Lung (tissue), 11 donors: ENCODE measurements at regions not wholly inside any gene's neighbourhood (a gene's known extent, or its start where the extent isn't known, plus 50 kb on each side); places are given as distances from the start of the nearest gene placed in this dataset.

Experiments
- ATAC-seq: fragments of 200-7000 bp; cut with Tn5 transposase; one replicate; pipeline ENCODE4 v1.9.1; 2020; ENCODE audit warnings: moderate number of reproducible peaks; ENCODE audit not compliant: insufficient read depth, low FRiP score
- DNase-seq, 3 donors: peaks; one replicate each; pipeline ENCODE4 v3.0.0-alpha.2; 2013 to 2017
- H3K27ac ChIP-seq, 2 donors: one replicate each; pipeline ENCODE4 v1.5.1; 2013; ENCODE audit warnings: mild to moderate bottlenecking in 2 of 2, moderate library complexity in 2 of 2, control low read depth in 1 of 2, inconsistent platforms in 1 of 2, low read depth in 1 of 2, low read length in 1 of 2
- H3K27me3 ChIP-seq, 3 donors: one replicate each; pipeline ENCODE4 v1.5.1; 2013; ENCODE audit warnings: low read length in 2 of 3; ENCODE audit not compliant: control insufficient read depth in 3 of 3, insufficient read depth in 3 of 3
- H3K36me3 ChIP-seq, 4 donors: one replicate each; pipeline ENCODE4 v1.5.1; 2013; ENCODE audit warnings: low read length in 4 of 4, mild to moderate bottlenecking in 1 of 4, moderate library complexity in 1 of 4; ENCODE audit not compliant: control insufficient read depth in 4 of 4, insufficient read depth in 4 of 4
- H3K4me1 ChIP-seq, 5 donors: one replicate each; pipeline ENCODE4 v1.5.1; 2013; ENCODE audit warnings: low read length in 5 of 5, mild to moderate bottlenecking in 2 of 5, moderate library complexity in 1 of 5; ENCODE audit not compliant: control insufficient read depth in 5 of 5, insufficient read depth in 5 of 5
- H3K4me3 ChIP-seq: one replicate; pipeline ENCODE4 v1.5.1; 2013; ENCODE audit warnings: mild to moderate bottlenecking, control low read depth, moderate library complexity
- H3K9ac ChIP-seq, 2 donors: one replicate each; pipeline ENCODE4 v1.5.1; 2013; ENCODE audit warnings: low read length in 2 of 2, control low read depth in 1 of 2; ENCODE audit not compliant: insufficient read depth in 1 of 2
- H3K9me3 ChIP-seq, 4 donors: one replicate each; pipeline ENCODE4 v1.5.1; 2013; ENCODE audit warnings: low read length in 3 of 4, mild to moderate bottlenecking in 1 of 4, moderate library complexity in 1 of 4; ENCODE audit not compliant: control insufficient read depth in 4 of 4, insufficient read depth in 3 of 4
- WGBS, 2 donors: extraction: QIAGEN DNeasy Blood & Tissue Kit; methylation state at CpG; one replicate each; pipeline ENCODE4 v1.1.7; 2013; 5-methylcytosine and 5-hydroxymethylcytosine counted together
- TF ChIP-seq, protein P1 (sequence below): IDR thresholded peaks from 2 replicates; pipeline ENCODE4 v1.5.1; 2012; ENCODE audit warnings: mild to moderate bottlenecking; ENCODE audit errors: control extremely low read depth, extremely low read depth
- donor health status: control.
- donor health status: control.
- donor health status: Bipolar disorder and iron deficiency.
- donor health status: healthy.
- donor health status: DM: yes; HTN: yes; CAD: no.

DNA sequence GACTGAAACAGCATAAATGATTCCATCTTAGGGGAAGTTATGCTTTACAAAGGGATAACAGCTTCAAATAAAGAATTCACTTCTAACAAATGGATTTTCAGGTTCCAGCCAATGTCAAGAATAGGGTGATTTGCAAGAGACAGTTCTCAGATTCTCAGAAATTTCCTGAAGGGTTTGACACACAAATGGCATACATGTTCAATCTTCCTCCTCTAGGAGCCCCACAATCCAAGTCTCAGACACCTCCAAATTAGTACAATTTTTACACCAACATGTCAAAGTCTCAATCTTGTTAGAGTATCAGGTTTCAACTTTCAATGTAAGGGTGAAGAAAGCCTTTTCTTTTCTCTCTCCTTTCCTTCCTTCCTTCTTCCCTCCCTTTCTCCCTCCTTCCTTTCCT lies 996.6 kb downstream of the TLE1 start:
- no peak overlapping the region for H3K4me3 ChIP-seq
- TF ChIP-seq, protein P1, sequence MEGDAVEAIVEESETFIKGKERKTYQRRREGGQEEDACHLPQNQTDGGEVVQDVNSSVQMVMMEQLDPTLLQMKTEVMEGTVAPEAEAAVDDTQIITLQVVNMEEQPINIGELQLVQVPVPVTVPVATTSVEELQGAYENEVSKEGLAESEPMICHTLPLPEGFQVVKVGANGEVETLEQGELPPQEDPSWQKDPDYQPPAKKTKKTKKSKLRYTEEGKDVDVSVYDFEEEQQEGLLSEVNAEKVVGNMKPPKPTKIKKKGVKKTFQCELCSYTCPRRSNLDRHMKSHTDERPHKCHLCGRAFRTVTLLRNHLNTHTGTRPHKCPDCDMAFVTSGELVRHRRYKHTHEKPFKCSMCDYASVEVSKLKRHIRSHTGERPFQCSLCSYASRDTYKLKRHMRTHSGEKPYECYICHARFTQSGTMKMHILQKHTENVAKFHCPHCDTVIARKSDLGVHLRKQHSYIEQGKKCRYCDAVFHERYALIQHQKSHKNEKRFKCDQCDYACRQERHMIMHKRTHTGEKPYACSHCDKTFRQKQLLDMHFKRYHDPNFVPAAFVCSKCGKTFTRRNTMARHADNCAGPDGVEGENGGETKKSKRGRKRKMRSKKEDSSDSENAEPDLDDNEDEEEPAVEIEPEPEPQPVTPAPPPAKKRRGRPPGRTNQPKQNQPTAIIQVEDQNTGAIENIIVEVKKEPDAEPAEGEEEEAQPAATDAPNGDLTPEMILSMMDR = no peak
- H3K9me3 ChIP-seq = peaks cover 0 to 3% (median 0%) of the 10 kb centered on the region in 4 donors
- H3K27me3 ChIP-seq = no peaks in the 10 kb centered on the region
- H3K36me3 ChIP-seq = no peaks in the 10 kb centered on the region
- ATAC-seq = no peak
- H3K9ac ChIP-seq = no peak overlapping the region
- H3K27ac ChIP-seq = no peak overlapping the region
- H3K4me1 ChIP-seq = peaks cover 0 to 3% (median 0%) of the 10 kb centered on the region in 5 donors
- DNase-seq = no peak

DNA sequence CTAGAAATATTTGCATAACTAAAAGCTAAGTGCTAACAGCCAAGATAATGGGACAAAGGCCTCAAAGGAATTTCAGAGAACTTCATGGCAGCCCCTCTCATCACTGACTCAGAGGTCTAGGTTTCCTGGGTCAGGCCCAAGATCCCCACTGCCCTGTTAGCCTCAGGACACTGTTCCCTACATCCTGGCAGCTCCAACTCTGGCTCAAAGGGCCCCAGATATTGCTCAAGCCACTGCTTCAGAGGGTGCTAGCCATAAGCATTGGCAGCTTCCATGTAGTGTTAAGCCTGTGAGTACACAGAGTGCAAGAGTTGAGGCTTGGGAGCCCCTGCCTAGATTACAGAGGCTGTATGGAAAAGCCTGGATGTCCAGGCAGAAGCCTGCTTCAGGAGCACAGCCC lies 998.1 kb downstream of the TLE1 start:
- H3K36me3 ChIP-seq = no peaks in the 10 kb centered on the region
- H3K4me3 ChIP-seq = no peak overlapping the region
- peaks cover 0 to 3% (median 0%) of the 10 kb centered on the region in 4 donors for H3K9me3 ChIP-seq
- no peak overlapping the region for H3K27ac ChIP-seq
- no peak for ATAC-seq
- peaks cover 0 to 3% (median 0%) of the 10 kb centered on the region in 5 donors for H3K4me1 ChIP-seq
- H3K9ac ChIP-seq = no peak overlapping the region
- no peak for DNase-seq
- TF ChIP-seq, protein P1 = no peak
- H3K27me3 ChIP-seq = no peaks in the 10 kb centered on the region

DNA sequence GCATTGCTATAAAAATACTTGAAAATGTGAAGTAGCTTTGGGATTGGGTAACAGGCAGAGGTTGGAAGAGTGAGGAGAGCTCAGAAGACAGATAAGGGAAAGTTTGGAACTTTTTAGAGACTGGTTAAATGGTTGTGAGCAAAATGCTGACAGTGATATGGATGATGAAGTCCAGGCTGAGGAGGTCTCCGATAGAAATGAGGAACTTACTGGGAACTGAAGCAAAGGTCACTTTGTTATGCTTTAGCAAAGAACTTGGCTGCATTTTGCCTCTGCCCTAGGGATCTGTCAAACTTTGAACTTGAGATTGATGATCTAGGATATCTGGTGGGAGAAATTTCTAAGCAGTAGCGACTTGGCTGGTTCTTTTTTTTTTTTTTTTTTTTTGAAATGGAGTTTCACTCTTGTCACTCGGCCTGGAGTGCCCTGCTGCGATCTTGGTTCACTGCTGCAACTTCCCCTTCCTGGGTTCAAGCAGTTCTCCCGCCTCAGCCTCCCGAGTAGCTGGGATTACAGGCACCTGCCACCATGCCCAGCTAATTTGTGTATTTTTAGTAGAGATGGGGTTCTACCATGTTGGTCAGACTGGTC lies 998.9 kb downstream of the TLE1 start:
- Histone ChIP-seq H3K9ac (no peak overlapping the region), H3K9me3 (peaks cover 0 to 3% (median 0%) of the 10 kb centered on the region in 4 donors), H3K4me3 (no peak overlapping the region), H3K27ac (no peak overlapping the region), H3K4me1 (peaks cover 0 to 3% (median 0%) of the 10 kb centered on the region in 5 donors), H3K36me3 (no peaks in the 10 kb centered on the region), H3K27me3 (no peaks in the 10 kb centered on the region)
- ATAC-seq = no peak
- WGBS, 2 donors = 25 to 33% methylated on average over 6 of the region's 6 CpGs
- DNase-seq = peak in 2 of 3 donors; percentile 39 to 60
- TF ChIP-seq, protein P1 = no peak

DNA sequence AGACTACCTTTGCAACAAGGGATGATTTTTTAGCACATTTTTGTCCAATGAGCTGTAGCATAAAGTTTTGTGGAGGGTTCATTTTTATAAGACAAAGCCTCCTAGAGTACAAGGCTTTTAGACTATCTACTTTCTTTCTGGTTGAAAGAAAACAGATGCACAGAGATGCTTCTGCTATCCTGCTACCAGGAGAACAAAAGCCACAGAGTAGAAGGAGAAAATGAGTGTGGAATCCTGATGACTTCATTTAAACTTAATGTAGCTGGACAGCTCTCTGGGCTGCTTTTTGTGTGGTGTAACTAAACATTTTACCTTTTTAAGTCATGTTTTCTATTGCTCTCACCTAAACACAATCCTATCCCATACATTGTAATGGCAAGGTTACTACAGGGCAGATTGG lies 1009.4 kb downstream of the TLE1 start:
- no peaks in the 10 kb centered on the region for H3K4me1 ChIP-seq
- TF ChIP-seq, protein P1 = no peak
- H3K4me3 ChIP-seq = no peak overlapping the region
- no peak overlapping the region for H3K9ac ChIP-seq
- no peaks in the 10 kb centered on the region for H3K36me3 ChIP-seq
- no peak overlapping the region for H3K27ac ChIP-seq
- no peaks in the 10 kb centered on the region for H3K27me3 ChIP-seq
- DNase-seq = no peak
- ATAC-seq = no peak
- no peaks in the 10 kb centered on the region for H3K9me3 ChIP-seq
